NCI-H1048 (cell line): ENCODE measurements at regions not wholly inside any gene's neighbourhood (a gene's known extent, or its start where the extent isn't known, plus 50 kb on each side); places are given as distances from the start of the nearest gene placed in this dataset.

Source experiments
- DNase-seq: peaks from one replicate; lab custom pipeline; 2025; lab: John Stamatoyannopoulos, UW

GRCh38 chr5:6872441-6873160 lies 159.4 kb downstream of the TENT4A start:
- no peak for DNase-seq

GRCh38 chr5:6873359-6873758 lies 160.1 kb downstream of the TENT4A start:
- DNase-seq, result no peak

GRCh38 chr5:6875376-6875775 lies 162.1 kb downstream of the TENT4A start:
- DNase-seq, result no peak

GRCh38 chr5:6877986-6878828 lies 165.0 kb downstream of the TENT4A start:
- no peak for DNase-seq

GRCh38 chr5:6885581-6885980 lies 172.3 kb downstream of the TENT4A start:
- DNase-seq, result no peak

- no peak for DNase-seq
Observed at GRCh38 chr5:6886866-6887265, 173.6 kb downstream of the TENT4A start.

GRCh38 chr5:6889030-6889429 lies 175.8 kb downstream of the TENT4A start:
- DNase-seq, result no peak

- no peak for DNase-seq
Observed at GRCh38 chr5:6899221-6899620, 186.0 kb downstream of the TENT4A start.

GRCh38 chr5:6900247-6901227 lies 187.3 kb downstream of the TENT4A start:
- DNase-seq, result no peak

GRCh38 chr5:6902094-6902493 lies 188.9 kb downstream of the TENT4A start:
- no peak for DNase-seq

- no peak for DNase-seq
Observed at GRCh38 chr5:6902597-6902996, 189.4 kb downstream of the TENT4A start.

- no peak for DNase-seq
Observed at GRCh38 chr5:6903934-6904333, 190.7 kb downstream of the TENT4A start.

GRCh38 chr5:6904860-6905259 lies 191.6 kb downstream of the TENT4A start:
- no peak for DNase-seq

- no peak for DNase-seq
Observed at GRCh38 chr5:6905423-6905822, 192.2 kb downstream of the TENT4A start.

- DNase-seq, result no peak
Observed at GRCh38 chr5:6905883-6906282, 192.7 kb downstream of the TENT4A start.

- no peak for DNase-seq
Observed at GRCh38 chr5:6907320-6907918, 194.2 kb downstream of the TENT4A start.

- no peak for DNase-seq
Observed at GRCh38 chr5:6909901-6910300, 196.7 kb downstream of the TENT4A start.

GRCh38 chr5:6910950-6911349 lies 197.7 kb downstream of the TENT4A start:
- DNase-seq, result no peak

- no peak for DNase-seq
Observed at GRCh38 chr5:6914347-6914746, 201.1 kb downstream of the TENT4A start.

- DNase-seq, result no peak
Observed at GRCh38 chr5:6915574-6915973, 202.3 kb downstream of the TENT4A start.

- peak; percentile 47 for DNase-seq
Observed at GRCh38 chr5:6918255-6918654, 205.0 kb downstream of the TENT4A start.
